Globus pallidus (tissue), 1 donor: ENCODE measurements at regions not wholly inside any gene's neighbourhood (a gene's known extent, or its start where the extent isn't known, plus 50 kb on each side); places are given as distances from the start of the nearest gene placed in this dataset.

Experiments used
- DNase-seq: peaks from one replicate; pipeline ENCODE4 v3.0.0-alpha.2; 2015; ENCODE audit warnings: low spot score

DNA sequence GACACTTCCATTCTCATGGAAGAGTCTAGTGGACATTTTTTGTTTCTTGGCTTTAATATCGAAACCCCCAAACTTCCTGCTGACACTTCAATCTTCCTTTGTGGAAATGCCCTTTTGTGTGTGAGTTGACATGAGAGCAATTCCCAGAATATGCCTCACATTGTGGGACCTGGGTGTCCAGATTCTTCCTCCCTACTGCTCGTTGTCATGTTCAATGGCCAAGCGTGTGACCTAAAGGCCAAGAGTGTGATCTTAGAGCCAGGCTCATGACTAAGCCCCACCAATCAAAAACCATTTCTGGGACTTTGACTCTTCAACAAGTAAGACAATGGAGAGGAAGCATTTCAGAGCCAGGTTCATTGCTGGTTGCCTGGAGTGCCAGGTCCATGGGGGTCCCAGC lies 52.5 kb upstream of the BMPER start:
- no peak for DNase-seq

GRCh38 chr7:33853361-33854062 lies 51.8 kb upstream of the BMPER start:
- DNase-seq: no peak

- DNase-seq: no peak
Measured at GRCh38 chr7:33854178-33854577, 51.2 kb upstream of the BMPER start.

GRCh38 chr7:33854801-33855350 lies 50.5 kb upstream of the BMPER start:
- DNase-seq: no peak
